EH (cell line): ENCODE measurements at regions not wholly inside any gene's neighbourhood (a gene's known extent, or its start where the extent isn't known, plus 50 kb on each side); places are given as distances from the start of the nearest gene placed in this dataset.

Experiments used
- DNase-seq: peaks from one replicate; pipeline ENCODE4 v3.0.0-alpha.2; 2015; ENCODE audit warnings: low read depth

- no peak for DNase-seq
Measured at GRCh38 chr4:20353646-20354045, 101.9 kb downstream of the SLIT2 start.

- no peak for DNase-seq
Measured at GRCh38 chr4:20354120-20354519, 102.4 kb downstream of the SLIT2 start.

- no peak for DNase-seq
Measured at GRCh38 chr4:20356565-20356964, 104.9 kb downstream of the SLIT2 start.

DNA sequence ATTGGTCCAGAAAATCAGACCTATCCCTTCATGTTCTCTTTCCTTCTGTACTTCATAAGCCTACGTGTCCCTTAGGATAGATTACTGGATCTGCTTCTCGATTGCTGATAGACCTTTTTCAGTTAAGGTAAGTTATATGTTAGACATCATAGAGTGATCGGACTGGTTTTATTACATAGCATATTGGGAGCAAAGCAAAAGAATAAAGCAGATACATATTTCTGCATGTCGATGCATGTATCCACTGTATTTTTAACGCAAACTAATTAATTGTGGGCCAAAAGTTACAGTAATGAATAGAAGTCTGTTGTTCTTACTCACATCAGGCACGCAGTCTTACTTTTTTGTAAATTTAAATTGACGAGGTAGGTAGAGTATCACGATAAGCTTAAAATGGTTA is 106.4 kb downstream of the SLIT2 start:
- DNase-seq, result no peak

DNA sequence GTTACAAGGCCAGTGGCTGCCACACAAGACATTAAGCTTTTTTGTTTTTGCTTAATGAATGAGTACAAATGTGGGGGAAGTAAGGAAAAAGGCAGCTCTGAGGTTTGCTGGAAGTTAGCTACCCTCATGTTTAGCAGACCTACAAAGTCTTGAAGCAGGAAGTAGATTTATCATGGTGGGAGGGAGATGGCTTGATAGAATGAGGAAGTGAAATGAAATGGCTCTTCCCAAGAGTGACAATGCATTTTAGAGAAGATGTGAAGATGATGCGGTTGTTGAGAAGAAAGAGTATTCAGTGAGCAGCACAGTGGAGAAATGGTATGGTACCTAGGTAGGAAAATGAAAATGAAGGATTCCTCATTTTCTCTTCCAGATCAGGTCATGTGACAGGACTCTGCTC is 108.0 kb downstream of the SLIT2 start:
- no peak for DNase-seq

DNA sequence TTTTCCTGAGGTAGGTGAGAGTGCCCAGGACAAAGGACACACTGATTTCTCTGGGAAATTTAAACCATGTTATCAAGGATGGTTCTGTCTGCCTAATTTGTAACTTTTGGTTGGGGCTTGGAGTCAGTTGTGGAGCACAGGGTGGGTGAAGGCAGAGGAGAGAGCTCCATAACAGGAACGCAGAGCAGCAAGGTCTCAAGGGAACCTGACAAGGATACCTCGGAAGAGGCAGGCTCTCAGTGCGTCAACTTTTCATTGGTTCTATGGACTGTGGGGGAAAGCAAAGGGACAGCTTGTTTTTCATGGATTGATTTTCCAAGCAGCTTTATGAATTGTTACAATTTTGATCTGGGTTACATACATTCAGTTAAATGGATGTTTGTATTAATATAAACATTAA is 110.4 kb downstream of the SLIT2 start:
- DNase-seq, result no peak

DNA sequence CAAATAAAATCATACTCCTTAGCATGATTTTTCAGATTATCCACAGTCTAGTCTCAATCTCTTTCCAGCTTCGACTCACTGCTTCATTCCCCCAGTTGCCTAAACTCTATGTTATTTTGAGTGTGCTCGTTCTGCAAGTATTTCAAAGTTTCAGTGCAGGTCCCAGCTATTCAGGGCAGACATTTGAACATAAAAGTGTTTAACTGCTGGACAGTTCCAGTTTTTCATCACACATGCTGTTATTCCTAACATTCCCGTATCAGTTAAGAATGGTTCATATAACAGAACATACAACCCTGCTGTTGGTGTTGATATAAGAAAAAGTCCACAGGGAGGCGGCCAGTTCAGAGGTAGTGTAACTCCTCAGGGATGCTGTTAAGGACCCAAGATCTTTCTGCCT is 113.3 kb downstream of the SLIT2 start:
- no peak for DNase-seq

DNA sequence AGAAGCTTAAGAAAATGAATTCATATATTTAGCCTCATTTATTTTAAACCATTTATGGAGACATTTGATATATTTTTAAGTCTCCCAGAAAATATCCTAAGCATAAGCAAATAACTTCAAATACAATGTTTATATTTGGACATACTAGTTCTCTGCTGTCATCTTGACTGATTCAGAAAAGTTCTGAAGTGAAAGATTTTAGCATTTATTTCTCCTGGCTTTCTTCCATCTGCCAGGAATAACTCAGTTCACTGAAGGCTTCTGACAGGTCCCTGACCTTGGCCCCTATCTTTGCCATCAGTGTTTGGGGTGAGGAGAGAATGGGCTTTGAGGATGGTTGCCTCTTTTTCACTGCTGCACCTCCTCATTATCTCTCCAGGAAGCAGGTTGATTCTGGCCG is 115.7 kb downstream of the SLIT2 start:
- peak; percentile 58 for DNase-seq

- peak; percentile 92 for DNase-seq
Measured at GRCh38 chr4:20368926-20369325, 117.2 kb downstream of the SLIT2 start.

DNA sequence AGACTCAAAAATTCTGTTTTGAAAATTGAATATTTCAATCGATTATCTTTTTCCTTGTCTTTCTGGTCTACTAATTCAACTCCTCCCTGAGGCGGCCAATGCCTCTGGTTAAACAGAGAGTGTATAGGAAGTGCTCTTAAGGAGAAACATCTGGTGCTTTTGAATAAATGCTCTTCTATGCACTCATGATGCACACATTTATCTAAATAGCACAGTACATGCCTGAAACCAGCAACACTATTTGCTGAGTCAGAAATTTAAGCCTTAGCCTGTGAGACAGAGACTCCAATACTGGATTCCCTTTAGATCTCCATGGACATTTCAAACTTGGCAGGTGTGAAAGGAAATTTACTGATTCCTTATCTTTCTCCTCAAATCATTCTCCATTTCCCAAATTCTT is 118.6 kb downstream of the SLIT2 start:
- DNase-seq, result peak; percentile 66

- DNase-seq, result no peak
Measured at GRCh38 chr4:20376070-20376469, 124.4 kb downstream of the SLIT2 start.

DNA sequence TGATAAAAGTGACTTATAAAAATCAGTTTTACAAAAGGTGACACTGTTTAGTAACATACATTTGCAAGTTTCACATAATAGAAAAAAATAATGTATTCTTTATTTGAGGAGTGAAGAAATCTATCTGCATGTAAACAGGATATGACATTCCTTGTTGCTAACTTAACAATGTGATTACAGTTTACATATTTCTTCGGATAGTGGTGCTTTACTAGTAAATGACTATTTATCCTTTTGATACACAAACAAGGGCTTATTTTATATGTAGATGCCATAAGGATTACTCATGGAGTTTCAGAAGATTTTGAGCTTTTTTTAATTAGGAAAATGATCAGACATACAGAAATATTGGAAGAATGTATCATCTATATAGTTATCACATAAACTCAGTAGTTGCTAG is 126.5 kb downstream of the SLIT2 start:
- peak; percentile 18 for DNase-seq

- no peak for DNase-seq
Measured at GRCh38 chr4:20381005-20381404, 129.3 kb downstream of the SLIT2 start.

GRCh38 chr4:20383283-20383682 is 131.6 kb downstream of the SLIT2 start:
- DNase-seq, result no peak

GRCh38 chr4:20383969-20384368 is 132.3 kb downstream of the SLIT2 start:
- DNase-seq, result no peak

DNA sequence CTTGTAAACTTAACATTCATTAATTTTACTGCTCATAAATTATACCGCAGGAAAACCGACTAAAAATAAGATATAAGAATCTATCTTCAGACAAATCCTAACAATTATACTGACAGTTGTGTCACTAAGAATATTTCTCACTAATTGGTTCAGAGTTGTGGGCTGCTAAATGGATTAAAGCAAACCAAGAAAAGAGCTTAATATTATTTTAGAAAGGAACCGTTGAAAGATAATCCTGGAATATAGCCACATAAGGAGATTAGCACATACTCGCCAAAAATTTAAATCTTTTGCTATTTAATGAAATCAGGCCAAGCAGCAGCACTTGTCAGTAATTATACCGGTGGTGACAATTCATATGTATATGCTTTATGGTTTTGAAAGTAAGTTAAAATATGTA is 132.8 kb downstream of the SLIT2 start:
- no peak for DNase-seq

DNA sequence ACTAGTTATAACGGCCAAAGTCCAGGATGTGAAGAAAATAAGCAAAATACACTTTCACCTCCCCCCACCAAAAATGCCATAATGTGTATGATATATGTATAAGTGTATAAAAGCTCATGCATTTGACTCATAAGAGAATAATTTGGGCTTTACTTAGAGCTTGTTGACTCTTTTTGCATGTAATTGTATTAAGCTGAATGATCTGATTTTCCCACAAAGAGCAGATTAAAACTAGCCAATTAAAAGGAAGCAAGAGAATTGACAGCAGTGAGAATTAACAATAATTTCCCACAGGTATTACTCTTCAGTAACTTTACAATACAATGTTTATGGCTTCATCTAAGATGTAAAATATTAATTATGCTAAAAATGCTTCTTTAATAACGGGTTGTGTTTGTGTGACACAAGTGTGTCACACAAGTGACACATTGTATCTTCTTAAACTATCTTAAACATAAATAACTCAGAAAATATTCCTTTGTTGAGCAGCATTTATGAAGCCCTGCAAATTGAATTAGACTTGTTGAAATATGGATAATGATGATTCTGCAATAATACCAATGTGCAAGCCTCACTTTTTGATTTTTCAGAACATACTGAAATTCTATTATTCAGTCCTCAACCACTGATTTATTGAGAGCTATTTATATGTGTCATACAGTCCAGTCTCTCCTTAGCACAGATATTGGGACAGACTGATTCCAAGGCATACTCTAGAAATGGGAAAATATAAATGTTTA is 134.5 kb downstream of the SLIT2 start:
- DNase-seq, result no peak

GRCh38 chr4:20386906-20387305 is 135.2 kb downstream of the SLIT2 start:
- DNase-seq, result no peak

DNA sequence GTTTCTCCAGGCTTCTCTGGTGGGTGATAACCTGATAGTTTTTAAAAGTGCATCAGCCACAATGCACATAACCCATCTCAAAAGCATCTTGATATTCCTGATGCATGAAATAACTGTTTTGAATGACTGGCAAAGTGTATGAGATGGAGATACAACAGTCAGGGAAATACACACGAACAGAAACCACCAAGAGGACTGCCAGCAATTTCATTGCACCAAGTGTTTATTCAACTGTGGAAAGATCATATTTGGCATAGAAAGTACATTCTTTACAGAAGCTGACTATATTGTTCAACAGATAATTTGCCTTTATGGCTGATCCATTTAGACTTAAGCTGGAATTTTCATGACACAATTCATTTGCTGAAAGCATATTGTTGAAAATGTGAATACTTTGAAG is 139.5 kb downstream of the SLIT2 start:
- DNase-seq, result peak; percentile 81

GRCh38 chr4:20391912-20392311 is 140.2 kb downstream of the SLIT2 start:
- no peak for DNase-seq

GRCh38 chr4:20393486-20394100 is 141.9 kb downstream of the SLIT2 start:
- peak; percentile 25 for DNase-seq

DNA sequence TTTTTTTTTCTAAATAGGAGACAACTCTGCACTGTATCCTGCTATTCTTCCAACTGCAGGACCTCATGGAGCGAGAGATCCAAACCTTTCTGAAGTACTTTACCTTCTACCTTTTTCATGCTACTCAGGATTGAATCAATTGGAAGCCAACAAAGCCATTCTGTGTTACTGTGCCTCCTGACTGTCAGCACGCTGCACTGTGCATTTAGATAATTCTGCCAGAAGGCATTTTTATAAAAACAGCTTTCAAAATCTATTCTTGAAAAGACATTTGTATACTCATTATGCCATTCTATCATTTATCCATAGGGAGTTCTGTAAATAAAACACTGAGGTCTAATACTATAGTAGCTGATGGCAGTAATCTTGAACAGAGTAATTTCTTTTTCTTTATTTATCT is 142.8 kb downstream of the SLIT2 start:
- DNase-seq, result no peak

- DNase-seq, result peak; percentile 46
Measured at GRCh38 chr4:20395160-20395773, 143.6 kb downstream of the SLIT2 start.

GRCh38 chr4:20403290-20403689 is 151.6 kb downstream of the SLIT2 start:
- no peak for DNase-seq
